Adipocyte (in vitro differentiated cells): ENCODE measurements at regions not wholly inside any gene's neighbourhood (a gene's known extent, or its start where the extent isn't known, plus 50 kb on each side); places are given as distances from the start of the nearest gene placed in this dataset.

ENCODE experiments used
- DNase-seq: peaks from one replicate; pipeline ENCODE4 v3.0.0-alpha.2; 2015; ENCODE audit warnings: low read depth
- H3K27me3 ChIP-seq: replicated peaks from 2 replicates; pipeline ENCODE4 v1.7.0; 2013; ENCODE audit warnings: mild to moderate bottlenecking, low read length, moderate library complexity; ENCODE audit not compliant: control insufficient read depth, insufficient read depth
- H3K36me3 ChIP-seq: 2 replicates; pipeline ENCODE4 v1.7.0; 2013; ENCODE audit warnings: low read length, mild to moderate bottlenecking, moderate library complexity; ENCODE audit not compliant: control insufficient read depth, insufficient read depth, severe bottlenecking
- H3K4me1 ChIP-seq: 2 replicates; pipeline ENCODE4 v1.7.0; 2013; ENCODE audit warnings: mild to moderate bottlenecking, low read length, moderate library complexity; ENCODE audit not compliant: control insufficient read depth, insufficient read depth
- H3K4me3 ChIP-seq: 2 replicates; pipeline ENCODE4 v1.7.0; 2013; ENCODE audit warnings: mild to moderate bottlenecking, low read length, moderate library complexity
- H3K9ac ChIP-seq: 2 replicates; pipeline ENCODE4 v1.7.0; 2013; ENCODE audit warnings: mild to moderate bottlenecking, low read length, moderate library complexity
- H3K9me3 ChIP-seq: 2 replicates; pipeline ENCODE4 v1.7.0; 2013; ENCODE audit warnings: mild to moderate bottlenecking, low read length, moderate library complexity; ENCODE audit not compliant: control insufficient read depth

GRCh38 chr4:167419468-167420140, 185.3 kb upstream of the SPOCK3 start:
- H3K36me3 ChIP-seq: no peaks in the 10 kb centered on the region
- H3K9ac ChIP-seq: no peak overlapping the region
- no peaks in the 10 kb centered on the region for H3K9me3 ChIP-seq
- H3K4me3 ChIP-seq: no peak overlapping the region
- DNase-seq: no peak
- H3K27me3 ChIP-seq: no peaks in the 10 kb centered on the region
- H3K4me1 ChIP-seq: no peaks in the 10 kb centered on the region

- Histone ChIP-seq H3K4me1 (no peaks in the 10 kb centered on the region), H3K27me3 (no peaks in the 10 kb centered on the region), H3K9me3 (no peaks in the 10 kb centered on the region), H3K36me3 (no peaks in the 10 kb centered on the region), H3K4me3 (no peak overlapping the region), H3K9ac (no peak overlapping the region)
- peak; percentile 28 for DNase-seq
Observed at GRCh38 chr4:167421201-167421600, 186.9 kb upstream of the SPOCK3 start.

- H3K4me1 ChIP-seq: no peaks in the 10 kb centered on the region
- DNase-seq: no peak
- no peak overlapping the region for H3K9ac ChIP-seq
- H3K36me3 ChIP-seq: no peaks in the 10 kb centered on the region
- no peaks in the 10 kb centered on the region for H3K9me3 ChIP-seq
- H3K27me3 ChIP-seq: no peaks in the 10 kb centered on the region
- no peak overlapping the region for H3K4me3 ChIP-seq
Observed at GRCh38 chr4:167424341-167425256, 190.3 kb upstream of the SPOCK3 start.

GRCh38 chr4:167428156-167428555, 193.9 kb upstream of the SPOCK3 start:
- peak; percentile 35 for DNase-seq
- Histone ChIP-seq H3K36me3 (no peaks in the 10 kb centered on the region), H3K9ac (no peak overlapping the region), H3K4me1 (no peaks in the 10 kb centered on the region), H3K27me3 (no peaks in the 10 kb centered on the region), H3K4me3 (no peak overlapping the region), H3K9me3 (no peaks in the 10 kb centered on the region)

GRCh38 chr4:167431371-167431770, 197.1 kb upstream of the SPOCK3 start:
- H3K27me3 ChIP-seq: no peaks in the 10 kb centered on the region
- H3K9me3 ChIP-seq: peaks cover 3% of the 10 kb centered on the region
- H3K4me1 ChIP-seq: no peaks in the 10 kb centered on the region
- no peak for DNase-seq
- no peak overlapping the region for H3K9ac ChIP-seq
- no peak overlapping the region for H3K4me3 ChIP-seq
- H3K36me3 ChIP-seq: no peaks in the 10 kb centered on the region

- H3K9ac ChIP-seq: no peak overlapping the region
- DNase-seq: no peak
- H3K4me3 ChIP-seq: no peak overlapping the region
- H3K9me3 ChIP-seq: peaks cover 3% of the 10 kb centered on the region
- no peaks in the 10 kb centered on the region for H3K4me1 ChIP-seq
- no peaks in the 10 kb centered on the region for H3K27me3 ChIP-seq
- no peaks in the 10 kb centered on the region for H3K36me3 ChIP-seq
Observed at GRCh38 chr4:167435786-167436185, 201.5 kb upstream of the SPOCK3 start.

- Histone ChIP-seq H3K36me3 (no peaks in the 10 kb centered on the region), H3K9ac (no peak overlapping the region), H3K4me1 (no peaks in the 10 kb centered on the region), H3K27me3 (no peaks in the 10 kb centered on the region), H3K4me3 (no peak overlapping the region), H3K9me3 (peaks cover 5% of the 10 kb centered on the region)
- DNase-seq: no peak
Observed at GRCh38 chr4:167443841-167444240, 209.5 kb upstream of the SPOCK3 start.

- Histone ChIP-seq H3K9me3 (no peaks in the 10 kb centered on the region), H3K4me1 (no peaks in the 10 kb centered on the region), H3K27me3 (no peaks in the 10 kb centered on the region), H3K9ac (no peak overlapping the region), H3K4me3 (no peak overlapping the region), H3K36me3 (no peaks in the 10 kb centered on the region)
- no peak for DNase-seq
Observed at GRCh38 chr4:167452922-167453430, 218.7 kb upstream of the SPOCK3 start.

GRCh38 chr4:167456619-167457018, 222.3 kb upstream of the SPOCK3 start:
- no peak overlapping the region for H3K9ac ChIP-seq
- H3K4me3 ChIP-seq: no peak overlapping the region
- H3K36me3 ChIP-seq: no peaks in the 10 kb centered on the region
- H3K9me3 ChIP-seq: no peaks in the 10 kb centered on the region
- H3K4me1 ChIP-seq: no peaks in the 10 kb centered on the region
- no peaks in the 10 kb centered on the region for H3K27me3 ChIP-seq
- no peak for DNase-seq

- Histone ChIP-seq H3K27me3 (no peaks in the 10 kb centered on the region), H3K36me3 (no peaks in the 10 kb centered on the region), H3K4me3 (no peak overlapping the region), H3K4me1 (no peaks in the 10 kb centered on the region), H3K9me3 (no peaks in the 10 kb centered on the region), H3K9ac (no peak overlapping the region)
- no peak for DNase-seq
Observed at GRCh38 chr4:167469436-167469835, 235.1 kb upstream of the SPOCK3 start.

GRCh38 chr4:167475951-167476350, 241.7 kb upstream of the SPOCK3 start:
- Histone ChIP-seq H3K9me3 (no peaks in the 10 kb centered on the region), H3K27me3 (no peaks in the 10 kb centered on the region), H3K4me1 (no peaks in the 10 kb centered on the region), H3K36me3 (no peaks in the 10 kb centered on the region), H3K9ac (no peak overlapping the region), H3K4me3 (no peak overlapping the region)
- no peak for DNase-seq
